ENCODE measurements at regions not wholly inside any gene's neighbourhood (a gene's known extent, or its start where the extent isn't known, plus 50 kb on each side); places are given as distances from the start of the nearest gene placed in this dataset.

- DNase-seq: no peak
Observed at GRCh38 chr2:128710729-128711128, 392.1 kb upstream of the HS6ST1 start.

GRCh38 chr2:128714285-128714684 lies 395.6 kb upstream of the HS6ST1 start:
- no peak for DNase-seq

GRCh38 chr2:128714851-128715312 lies 396.2 kb upstream of the HS6ST1 start:
- no peak for DNase-seq

- DNase-seq: no peak
Observed at GRCh38 chr2:128715360-128715759, 396.7 kb upstream of the HS6ST1 start.

GRCh38 chr2:128716299-128716721 lies 397.6 kb upstream of the HS6ST1 start:
- DNase-seq: no peak

- DNase-seq: no peak
Observed at GRCh38 chr2:128717758-128718710, 399.4 kb upstream of the HS6ST1 start.

GRCh38 chr2:128720080-128721022 lies 401.7 kb upstream of the HS6ST1 start:
- no peak for DNase-seq

- DNase-seq: no peak
Observed at GRCh38 chr2:128721096-128721495, 402.4 kb upstream of the HS6ST1 start.

GRCh38 chr2:128722489-128722888 lies 403.8 kb upstream of the HS6ST1 start:
- no peak for DNase-seq

GRCh38 chr2:128724547-128724946 lies 405.9 kb upstream of the HS6ST1 start:
- DNase-seq: no peak

GRCh38 chr2:128724972-128725371 lies 406.3 kb upstream of the HS6ST1 start:
- no peak for DNase-seq

GRCh38 chr2:128726236-128726635 lies 407.6 kb upstream of the HS6ST1 start:
- DNase-seq: no peak

GRCh38 chr2:128726911-128727310 lies 408.2 kb upstream of the HS6ST1 start:
- DNase-seq: no peak

- DNase-seq: no peak
Observed at GRCh38 chr2:128727404-128727803, 408.7 kb upstream of the HS6ST1 start.

- DNase-seq: no peak
Observed at GRCh38 chr2:128727914-128728313, 409.2 kb upstream of the HS6ST1 start.

GRCh38 chr2:128729051-128729450 lies 410.4 kb upstream of the HS6ST1 start:
- no peak for DNase-seq

GRCh38 chr2:128731994-128732650 lies 413.5 kb upstream of the HS6ST1 start:
- no peak for DNase-seq

GRCh38 chr2:128732976-128733431 lies 414.3 kb upstream of the HS6ST1 start:
- no peak for DNase-seq

- DNase-seq: no peak
Observed at GRCh38 chr2:128733450-128733849, 414.8 kb upstream of the HS6ST1 start.

- no peak for DNase-seq
Observed at GRCh38 chr2:128734521-128735295, 416.0 kb upstream of the HS6ST1 start.

- no peak for DNase-seq
Observed at GRCh38 chr2:128735296-128735960, 416.8 kb upstream of the HS6ST1 start.
